ENCODE measurements at regions not wholly inside any gene's neighbourhood (a gene's known extent, or its start where the extent isn't known, plus 50 kb on each side); places are given as distances from the start of the nearest gene placed in this dataset.

- DNase-seq, result no peak
- Mint-ChIP-seq H3K27me3 (ENCODE audit: insufficient read depth) (peaks cover 12% of the 10 kb centered on the region), H3K27ac (no peak overlapping the region), H3K36me3 (ENCODE audit: low read depth) (no peaks in the 10 kb centered on the region), H3K4me1 (ENCODE audit: low read depth) (no peaks in the 10 kb centered on the region), H3K4me3 (no peak overlapping the region), H3K9me3 (no peaks in the 10 kb centered on the region)
- no peak for TF ChIP-seq CTCF (IDR thresholded peaks at IDR 0.05)
These were observed 137.2 kb upstream of the TRHDE start for GRCh38 chr12:72135021-72135301.

- TF ChIP-seq CTCF (IDR thresholded peaks at IDR 0.05), result no peak
- Mint-ChIP-seq H3K4me3 (no peak overlapping the region), H3K27ac (no peak overlapping the region), H3K4me1 (ENCODE audit: low read depth) (no peaks in the 10 kb centered on the region), H3K36me3 (ENCODE audit: low read depth) (no peaks in the 10 kb centered on the region), H3K27me3 (ENCODE audit: insufficient read depth) (peaks cover 14% of the 10 kb centered on the region), H3K9me3 (no peaks in the 10 kb centered on the region)
- no peak for DNase-seq
These were observed 135.4 kb upstream of the TRHDE start for GRCh38 chr12:72136792-72137191.

- Mint-ChIP-seq H3K4me1 (ENCODE audit: low read depth) (no peaks in the 10 kb centered on the region), H3K4me3 (no peak overlapping the region), H3K36me3 (ENCODE audit: low read depth) (no peaks in the 10 kb centered on the region), H3K27ac (no peak overlapping the region), H3K9me3 (no peaks in the 10 kb centered on the region), H3K27me3 (ENCODE audit: insufficient read depth) (peaks cover 11% of the 10 kb centered on the region)
- TF ChIP-seq CTCF (IDR thresholded peaks at IDR 0.05), result no peak
- DNase-seq, result no peak
These were observed 132.8 kb upstream of the TRHDE start for GRCh38 chr12:72139411-72139810.

GRCh38 chr12:72141381-72141780, 130.8 kb upstream of the TRHDE start:
- H3K27me3 Mint-ChIP-seq (ENCODE audit: insufficient read depth), result peaks cover 9% of the 10 kb centered on the region
- peak; percentile 74 for TF ChIP-seq CTCF (IDR thresholded peaks at IDR 0.05)
- H3K27ac Mint-ChIP-seq, result no peak overlapping the region
- no peaks in the 10 kb centered on the region for H3K4me1 Mint-ChIP-seq (ENCODE audit: low read depth)
- no peaks in the 10 kb centered on the region for H3K9me3 Mint-ChIP-seq
- DNase-seq, result peak; percentile 25
- H3K36me3 Mint-ChIP-seq (ENCODE audit: low read depth), result no peaks in the 10 kb centered on the region
- H3K4me3 Mint-ChIP-seq, result no peak overlapping the region

GRCh38 chr12:72144553-72144952, 127.6 kb upstream of the TRHDE start:
- DNase-seq, result no peak
- Mint-ChIP-seq H3K4me1 (ENCODE audit: low read depth) (no peaks in the 10 kb centered on the region), H3K27ac (no peak overlapping the region), H3K27me3 (ENCODE audit: insufficient read depth) (peaks cover 17% of the 10 kb centered on the region), H3K36me3 (ENCODE audit: low read depth) (no peaks in the 10 kb centered on the region), H3K4me3 (no peak overlapping the region), H3K9me3 (no peaks in the 10 kb centered on the region)
- no peak for TF ChIP-seq CTCF (IDR thresholded peaks at IDR 0.05)

GRCh38 chr12:72146495-72146894, 125.7 kb upstream of the TRHDE start:
- peaks cover 14% of the 10 kb centered on the region for H3K27me3 Mint-ChIP-seq (ENCODE audit: insufficient read depth)
- DNase-seq, result no peak
- H3K9me3 Mint-ChIP-seq, result no peaks in the 10 kb centered on the region
- no peak overlapping the region for H3K27ac Mint-ChIP-seq
- no peaks in the 10 kb centered on the region for H3K36me3 Mint-ChIP-seq (ENCODE audit: low read depth)
- no peak overlapping the region for H3K4me3 Mint-ChIP-seq
- TF ChIP-seq CTCF (IDR thresholded peaks at IDR 0.05), result no peak
- H3K4me1 Mint-ChIP-seq (ENCODE audit: low read depth), result no peaks in the 10 kb centered on the region
